ENCODE measurements at regions not wholly inside any gene's neighbourhood (a gene's known extent, or its start where the extent isn't known, plus 50 kb on each side); places are given as distances from the start of the nearest gene placed in this dataset.

GRCh38 chr6:54008589-54008988 lies 102.7 kb upstream of the MLIP start:
- TF ChIP-seq ZNF274 (IDR thresholded peaks at IDR 0.05; ENCODE audit: low read depth, low read length) (no peak), REST (IDR thresholded peaks at IDR 0.05; ENCODE audit: low read depth) (no peak)
